Activated gamma-delta T cell treated with anti-CD3 and anti-CD28 coated beads, Interleukin-2, amount 50 U/mL, for 16 hours (primary cell): ENCODE measurements at regions not wholly inside any gene's neighbourhood (a gene's known extent, or its start where the extent isn't known, plus 50 kb on each side); places are given as distances from the start of the nearest gene placed in this dataset.
"Not testable (repeated sequence)": the region's sequence is repeated elsewhere in the genome, so short reads cannot be mapped to it uniquely, and the experiment has no call there.

Experiments used
- DNase-seq: peaks from one replicate; pipeline ENCODE4 v3.0.0-alpha.2; 2020; ENCODE audit warnings: low read depth

DNA sequence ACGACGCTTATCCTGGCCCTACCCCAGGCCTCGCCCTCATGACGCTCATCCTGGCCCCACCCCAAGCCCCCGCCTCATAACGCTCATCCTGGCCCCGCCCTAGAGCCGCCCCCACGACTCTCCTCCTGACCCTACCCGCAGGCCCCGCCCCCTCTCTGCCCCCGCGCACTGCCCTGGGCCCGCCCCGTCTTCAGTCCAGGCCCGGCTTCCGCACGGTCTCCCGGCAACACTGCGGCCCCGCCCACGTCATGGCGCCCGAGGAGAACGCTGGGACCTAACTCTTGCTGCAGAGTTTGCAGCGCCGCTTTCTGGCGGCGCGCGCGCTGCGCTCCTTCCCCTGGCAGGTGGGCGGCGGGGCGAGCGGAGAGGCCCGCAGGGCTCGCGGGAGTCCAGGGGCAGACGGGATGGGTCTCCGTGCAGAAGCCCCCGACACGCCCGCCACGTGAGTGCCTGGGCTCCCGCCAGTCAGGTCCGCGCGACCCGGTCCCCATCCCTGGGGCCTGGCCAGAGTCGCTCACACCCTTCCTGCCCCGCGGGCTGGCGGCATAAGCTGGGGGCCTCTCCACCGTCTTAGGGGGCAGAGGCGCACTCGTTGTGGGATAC lies 52.5 kb upstream of the ROPN1B start:
- no peak for DNase-seq

GRCh38 chr3:125917020-125917549 lies 51.9 kb upstream of the ROPN1B start:
- not testable (repeated sequence) for DNase-seq

- not testable (repeated sequence) for DNase-seq
Measured at GRCh38 chr3:125918024-125918423, 51.0 kb upstream of the ROPN1B start.

DNA sequence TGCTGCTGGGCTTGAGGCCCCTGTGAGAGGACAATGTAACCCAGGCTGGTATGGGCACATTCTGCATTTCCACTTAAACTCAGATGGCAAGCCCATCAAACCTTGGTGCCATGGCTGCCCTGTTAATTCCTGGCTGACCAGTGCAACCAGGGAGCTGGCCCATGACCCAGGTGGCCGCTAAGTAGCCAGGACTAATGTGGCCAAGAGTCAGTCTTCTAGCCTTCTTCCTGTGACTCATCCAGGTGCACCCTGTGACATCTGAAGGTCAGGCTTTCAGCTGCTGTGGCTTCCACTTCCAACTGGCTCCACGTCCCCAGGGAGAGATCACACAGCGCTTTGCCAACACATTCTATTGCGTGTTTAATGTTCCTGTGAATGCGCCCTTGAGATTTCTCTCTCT lies 50.5 kb upstream of the ROPN1B start:
- DNase-seq, result not testable (repeated sequence)

DNA sequence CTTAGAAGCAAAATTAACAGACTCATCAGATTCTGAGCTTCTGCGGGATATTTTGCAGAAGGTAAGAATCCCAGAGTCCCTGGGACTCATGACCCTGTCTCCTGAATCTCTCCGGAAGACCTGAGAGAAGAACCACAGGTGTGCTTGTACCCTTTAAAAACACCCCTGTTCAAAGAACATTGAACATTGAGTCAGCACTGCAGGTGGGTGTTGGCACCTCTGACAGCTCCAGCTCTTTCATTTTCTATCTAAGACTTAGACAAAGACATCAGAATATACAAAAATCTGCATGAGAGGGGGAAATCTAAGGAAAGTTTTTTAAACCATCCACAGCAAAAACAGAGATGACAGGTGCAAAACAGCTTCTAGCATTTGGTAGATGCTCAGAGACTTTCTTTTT lies 50.1 kb upstream of the ROPN1B start:
- not testable (repeated sequence) for DNase-seq
